Osteoblast (primary cell): ENCODE measurements at regions not wholly inside any gene's neighbourhood (a gene's known extent, or its start where the extent isn't known, plus 50 kb on each side); places are given as distances from the start of the nearest gene placed in this dataset.

ENCODE experiments used
- DNase-seq: peaks from one replicate; pipeline ENCODE4 v3.0.0; 2011; ENCODE audit warnings: low spot score, mixed read lengths; ENCODE audit not compliant: insufficient read length; ENCODE audit errors: missing footprints
- H2AFZ ChIP-seq: 2 replicates; pipeline ENCODE4 v1.6.0; 2011; ENCODE audit warnings: mild to moderate bottlenecking, low read length
- H3K27ac ChIP-seq: 2 replicates; pipeline ENCODE4 v1.5.1; 2011; ENCODE audit warnings: mild to moderate bottlenecking, low read depth, low read length, moderate library complexity
- H3K27me3 ChIP-seq: 2 replicates; pipeline ENCODE4 v1.6.0; 2012; ENCODE audit warnings: mild to moderate bottlenecking, control low read depth, inconsistent platforms, low read length, moderate library complexity; ENCODE audit not compliant: insufficient read depth
- H3K36me3 ChIP-seq: 2 replicates; pipeline ENCODE4 v1.5.1; 2011; ENCODE audit warnings: mild to moderate bottlenecking, low read length, control low read depth, moderate library complexity; ENCODE audit not compliant: insufficient read depth
- H3K4me1 ChIP-seq: 2 replicates; pipeline ENCODE4 v1.5.1; 2011; ENCODE audit warnings: mild to moderate bottlenecking, low read length, control low read depth, moderate library complexity; ENCODE audit not compliant: insufficient read depth
- H3K4me2 ChIP-seq: 2 replicates; pipeline ENCODE4 v1.6.0; 2011; ENCODE audit warnings: mild to moderate bottlenecking, low read length; ENCODE audit not compliant: insufficient read depth
- H3K4me3 ChIP-seq: fragments of 200-600 bp; sonication (generic); 3 replicates; pipeline ENCODE4 v1.5.1; 2012; ENCODE audit warnings: mild to moderate bottlenecking, low read length, inconsistent platforms; ENCODE audit not compliant: insufficient read depth
- H3K79me2 ChIP-seq: 2 replicates; pipeline ENCODE4 v1.6.0; 2012; ENCODE audit warnings: mild to moderate bottlenecking, low read length, control low read depth, inconsistent platforms; ENCODE audit not compliant: insufficient read depth
- H3K9me3 ChIP-seq: 2 replicates; pipeline ENCODE4 v1.5.1; 2011; ENCODE audit warnings: low read depth, low read length, control low read depth
- H4K20me1 ChIP-seq: 2 replicates; pipeline ENCODE4 v1.6.0; 2012; ENCODE audit warnings: mild to moderate bottlenecking, low read length, control low read depth; ENCODE audit not compliant: insufficient read depth
- TF ChIP-seq, protein P1 (sequence below): IDR thresholded peaks from 2 replicates; pipeline ENCODE4 v1.5.1; 2011; ENCODE audit warnings: mild to moderate bottlenecking, low read depth, low read length, moderate library complexity; ENCODE audit errors: extremely low read depth

DNA sequence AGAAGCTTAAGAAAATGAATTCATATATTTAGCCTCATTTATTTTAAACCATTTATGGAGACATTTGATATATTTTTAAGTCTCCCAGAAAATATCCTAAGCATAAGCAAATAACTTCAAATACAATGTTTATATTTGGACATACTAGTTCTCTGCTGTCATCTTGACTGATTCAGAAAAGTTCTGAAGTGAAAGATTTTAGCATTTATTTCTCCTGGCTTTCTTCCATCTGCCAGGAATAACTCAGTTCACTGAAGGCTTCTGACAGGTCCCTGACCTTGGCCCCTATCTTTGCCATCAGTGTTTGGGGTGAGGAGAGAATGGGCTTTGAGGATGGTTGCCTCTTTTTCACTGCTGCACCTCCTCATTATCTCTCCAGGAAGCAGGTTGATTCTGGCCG lies 115.7 kb downstream of the SLIT2 start:
- Histone ChIP-seq H3K27me3 (no peaks in the 10 kb centered on the region), H3K36me3 (no peaks in the 10 kb centered on the region), H3K27ac (no peak overlapping the region), H4K20me1 (no peaks in the 10 kb centered on the region), H3K4me3 (no peak overlapping the region), H2AFZ (no peak overlapping the region), H3K4me1 (peaks cover 22% of the 10 kb centered on the region), H3K4me2 (no peak overlapping the region), H3K9me3 (no peaks in the 10 kb centered on the region), H3K79me2 (peaks cover 14% of the 10 kb centered on the region)
- DNase-seq = no peak
- TF ChIP-seq, protein P1, sequence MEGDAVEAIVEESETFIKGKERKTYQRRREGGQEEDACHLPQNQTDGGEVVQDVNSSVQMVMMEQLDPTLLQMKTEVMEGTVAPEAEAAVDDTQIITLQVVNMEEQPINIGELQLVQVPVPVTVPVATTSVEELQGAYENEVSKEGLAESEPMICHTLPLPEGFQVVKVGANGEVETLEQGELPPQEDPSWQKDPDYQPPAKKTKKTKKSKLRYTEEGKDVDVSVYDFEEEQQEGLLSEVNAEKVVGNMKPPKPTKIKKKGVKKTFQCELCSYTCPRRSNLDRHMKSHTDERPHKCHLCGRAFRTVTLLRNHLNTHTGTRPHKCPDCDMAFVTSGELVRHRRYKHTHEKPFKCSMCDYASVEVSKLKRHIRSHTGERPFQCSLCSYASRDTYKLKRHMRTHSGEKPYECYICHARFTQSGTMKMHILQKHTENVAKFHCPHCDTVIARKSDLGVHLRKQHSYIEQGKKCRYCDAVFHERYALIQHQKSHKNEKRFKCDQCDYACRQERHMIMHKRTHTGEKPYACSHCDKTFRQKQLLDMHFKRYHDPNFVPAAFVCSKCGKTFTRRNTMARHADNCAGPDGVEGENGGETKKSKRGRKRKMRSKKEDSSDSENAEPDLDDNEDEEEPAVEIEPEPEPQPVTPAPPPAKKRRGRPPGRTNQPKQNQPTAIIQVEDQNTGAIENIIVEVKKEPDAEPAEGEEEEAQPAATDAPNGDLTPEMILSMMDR = no peak

DNA sequence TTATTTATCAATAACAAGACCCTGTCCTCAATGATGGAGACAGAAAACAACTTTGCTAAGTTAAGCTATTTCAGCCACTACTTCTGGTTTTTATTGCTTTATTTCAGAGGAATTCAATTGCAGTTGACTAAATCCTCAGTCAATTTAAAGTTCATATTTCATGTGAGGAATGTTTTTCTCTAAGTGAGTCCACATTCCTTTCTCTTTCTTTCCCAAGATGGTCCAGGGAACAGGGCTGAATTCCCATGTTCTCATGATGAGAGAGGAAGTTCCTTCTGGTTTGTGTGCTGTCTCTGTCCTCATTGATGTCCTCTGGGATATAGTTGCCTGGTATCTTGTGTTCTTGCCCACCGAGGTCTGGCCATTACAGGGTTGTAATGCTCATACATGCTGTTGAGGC lies 117.2 kb downstream of the SLIT2 start:
- TF ChIP-seq, protein P1 = no peak
- Histone ChIP-seq H3K4me3 (no peak overlapping the region), H3K9me3 (no peaks in the 10 kb centered on the region), H3K27me3 (no peaks in the 10 kb centered on the region), H2AFZ (no peak overlapping the region), H4K20me1 (no peaks in the 10 kb centered on the region), H3K36me3 (no peaks in the 10 kb centered on the region), H3K79me2 (peaks cover 24% of the 10 kb centered on the region), H3K4me1 (peaks cover 25% of the 10 kb centered on the region), H3K4me2 (peak overlapping the region; percentile 30), H3K27ac (peak overlapping the region; percentile 51)
- peak; percentile 18 for DNase-seq

DNA sequence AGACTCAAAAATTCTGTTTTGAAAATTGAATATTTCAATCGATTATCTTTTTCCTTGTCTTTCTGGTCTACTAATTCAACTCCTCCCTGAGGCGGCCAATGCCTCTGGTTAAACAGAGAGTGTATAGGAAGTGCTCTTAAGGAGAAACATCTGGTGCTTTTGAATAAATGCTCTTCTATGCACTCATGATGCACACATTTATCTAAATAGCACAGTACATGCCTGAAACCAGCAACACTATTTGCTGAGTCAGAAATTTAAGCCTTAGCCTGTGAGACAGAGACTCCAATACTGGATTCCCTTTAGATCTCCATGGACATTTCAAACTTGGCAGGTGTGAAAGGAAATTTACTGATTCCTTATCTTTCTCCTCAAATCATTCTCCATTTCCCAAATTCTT lies 118.6 kb downstream of the SLIT2 start:
- H4K20me1 ChIP-seq = no peaks in the 10 kb centered on the region
- H3K4me1 ChIP-seq = peaks cover 27% of the 10 kb centered on the region
- H2AFZ ChIP-seq = no peak overlapping the region
- no peaks in the 10 kb centered on the region for H3K36me3 ChIP-seq
- TF ChIP-seq, protein P1 = no peak
- H3K79me2 ChIP-seq = peaks cover 32% of the 10 kb centered on the region
- no peak overlapping the region for H3K27ac ChIP-seq
- no peak overlapping the region for H3K4me2 ChIP-seq
- H3K27me3 ChIP-seq = no peaks in the 10 kb centered on the region
- DNase-seq = no peak
- H3K4me3 ChIP-seq = no peak overlapping the region
- H3K9me3 ChIP-seq = no peaks in the 10 kb centered on the region

DNA sequence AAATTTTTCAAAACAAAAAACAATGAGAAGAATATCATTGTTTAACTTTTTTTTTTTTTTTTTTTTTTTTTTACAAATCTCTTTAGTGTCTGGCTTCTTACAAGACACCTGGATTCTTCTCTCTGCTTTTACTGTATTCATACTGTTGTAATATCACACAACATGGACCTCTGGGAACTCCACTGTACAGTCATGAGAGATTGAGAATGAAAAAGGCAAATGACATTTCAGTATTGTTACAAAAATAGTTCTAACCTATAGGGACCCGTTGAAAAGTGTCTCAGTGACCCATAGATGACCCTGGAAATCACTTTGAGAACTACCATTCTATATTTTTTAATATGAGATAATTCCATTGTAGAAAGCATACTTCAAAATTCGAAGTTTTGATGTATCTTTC lies 124.4 kb downstream of the SLIT2 start:
- peaks cover 22% of the 10 kb centered on the region for H3K79me2 ChIP-seq
- H3K27ac ChIP-seq = no peak overlapping the region
- no peak overlapping the region for H3K4me3 ChIP-seq
- DNase-seq = no peak
- no peaks in the 10 kb centered on the region for H3K27me3 ChIP-seq
- no peak overlapping the region for H3K4me2 ChIP-seq
- H3K9me3 ChIP-seq = no peaks in the 10 kb centered on the region
- no peaks in the 10 kb centered on the region for H4K20me1 ChIP-seq
- H2AFZ ChIP-seq = no peak overlapping the region
- TF ChIP-seq, protein P1 = no peak
- H3K4me1 ChIP-seq = peaks cover 5% of the 10 kb centered on the region
- H3K36me3 ChIP-seq = no peaks in the 10 kb centered on the region
